SU-DHL-6 (cell line): ENCODE measurements at regions not wholly inside any gene's neighbourhood (a gene's known extent, or its start where the extent isn't known, plus 50 kb on each side); places are given as distances from the start of the nearest gene placed in this dataset.

ENCODE experiments used
- H2AFZ ChIP-seq: fragments of 200-600 bp; sonication (generic); 2 replicates; pipeline ENCODE4 v1.6.1; 2014; ENCODE audit warnings: low read depth, mild to moderate bottlenecking, moderate library complexity, mixed read lengths, antibody characterized with exemption, low read length; ENCODE audit not compliant: severe bottlenecking
- H3F3A ChIP-seq: fragments of 200-600 bp; shearing (Covaris generic); 2 replicates; pipeline ENCODE4 v1.6.0; 2016; ENCODE audit warnings: antibody characterized with exemption, mild to moderate bottlenecking; ENCODE audit not compliant: insufficient read depth
- H3K27ac ChIP-seq: fragments of 200-600 bp; sonication (generic); 2 replicates; pipeline ENCODE4 v1.5.1; 2016; ENCODE audit warnings: low read depth, mild to moderate bottlenecking, low read length, moderate library complexity, mixed read lengths
- H3K27me3 ChIP-seq: fragments of 200-600 bp; sonication (generic), shearing (Covaris generic); 2 replicates; pipeline ENCODE4 v1.6.0; 2014; ENCODE audit warnings: mild to moderate bottlenecking, low read length
- H3K36me3 ChIP-seq: fragments of 200-600 bp; sonication (generic); 2 replicates; pipeline ENCODE4 v1.6.1; 2014; ENCODE audit warnings: mild to moderate bottlenecking, low read length, mixed read lengths
- H3K4me2 ChIP-seq: fragments of 300-600, 200-600 bp; shearing (Covaris generic), sonication (generic); 2 replicates; pipeline ENCODE4 v1.6.0; 2014; ENCODE audit warnings: low read length, low read depth, mild to moderate bottlenecking; ENCODE audit not compliant: poor library complexity, severe bottlenecking
- H3K4me3 ChIP-seq: fragments of 200-600 bp; sonication (generic); 2 replicates; pipeline ENCODE4 v1.5.1; 2014; ENCODE audit warnings: antibody characterized with exemption, low read length, mild to moderate bottlenecking, mixed read lengths; ENCODE audit not compliant: insufficient read depth, poor library complexity, severe bottlenecking
- H3K79me2 ChIP-seq: fragments of 200-600 bp; sonication (generic); 2 replicates; pipeline ENCODE4 v1.6.1; 2014; ENCODE audit warnings: mild to moderate bottlenecking, low read length, moderate library complexity; ENCODE audit not compliant: insufficient read depth
- H3K9ac ChIP-seq: fragments of 200-600 bp; sonication (generic); 2 replicates; pipeline ENCODE4 v1.7.0; 2014; ENCODE audit warnings: mild to moderate bottlenecking, low read length
- H3K9me2 ChIP-seq: fragments of 200-600 bp; sonication (generic); replicated peaks from 2 replicates; pipeline ENCODE4 v1.6.1; 2014; ENCODE audit warnings: low read length; ENCODE audit not compliant: insufficient read depth
- H3K9me3 ChIP-seq: fragments of 200-600 bp; sonication (generic); 2 replicates; pipeline ENCODE4 v1.6.1; 2014; ENCODE audit warnings: low read length, mixed read lengths; ENCODE audit not compliant: insufficient read depth
- H4K20me1 ChIP-seq: fragments of 200-600 bp; sonication (generic); 2 replicates; pipeline ENCODE4 v1.6.1; 2014; ENCODE audit warnings: low read depth, mild to moderate bottlenecking, antibody characterized with exemption, low read length, moderate library complexity, mixed read lengths
- CTCF ChIP-seq: fragments of 200-600 bp; sonication (generic); IDR thresholded peaks from one replicate; pipeline ENCODE4 v1.5.1; 2017; ENCODE audit warnings: antibody characterized with exemption, mild to moderate bottlenecking, low read length, moderate library complexity; ENCODE audit not compliant: insufficient read depth, poor library complexity, severe bottlenecking
- EZH2phosphoT487 ChIP-seq: fragments of 200-600 bp; sonication (generic), shearing (Covaris generic); conservative IDR thresholded peaks from 2 replicates; pipeline ENCODE4 v1.6.1; 2018; ENCODE audit warnings: mild to moderate bottlenecking, antibody characterized with exemption, low read length, moderate library complexity, mixed read lengths

- H2AFZ ChIP-seq: no peak overlapping the region
These were observed 73.1 kb upstream of the KIRREL3 start for GRCh38 chr11:127073621-127074020.

GRCh38 chr11:127071606-127072005 lies 71.0 kb upstream of the KIRREL3 start:
- no peaks in the 10 kb centered on the region for H3K36me3 ChIP-seq
- no peaks in the 10 kb centered on the region for H3K79me2 ChIP-seq
- H4K20me1 ChIP-seq: no peaks in the 10 kb centered on the region
- H3K9me2 ChIP-seq: no peaks in the 10 kb centered on the region
- no peak for TF ChIP-seq CTCF
- no peak for TF ChIP-seq EZH2phosphoT487
- no peak overlapping the region for H3K27ac ChIP-seq
- no peaks in the 10 kb centered on the region for H3F3A ChIP-seq
- H3K9ac ChIP-seq: no peak overlapping the region
- no peak overlapping the region for H3K4me2 ChIP-seq
- H2AFZ ChIP-seq: no peak overlapping the region
- H3K9me3 ChIP-seq: no peaks in the 10 kb centered on the region
- H3K4me3 ChIP-seq: no peak overlapping the region
- no peaks in the 10 kb centered on the region for H3K27me3 ChIP-seq

More at GRCh38 chr11:127073621-127074020, 73.1 kb upstream of the KIRREL3 start:
- no peak overlapping the region for H3K27ac ChIP-seq
- no peaks in the 10 kb centered on the region for H3K9me3 ChIP-seq
- H3K9ac ChIP-seq: no peak overlapping the region
- no peaks in the 10 kb centered on the region for H3K27me3 ChIP-seq
- H3K36me3 ChIP-seq: no peaks in the 10 kb centered on the region
- H3F3A ChIP-seq: no peaks in the 10 kb centered on the region
- H3K79me2 ChIP-seq: no peaks in the 10 kb centered on the region
- no peak for TF ChIP-seq CTCF
- no peak for TF ChIP-seq EZH2phosphoT487
- no peak overlapping the region for H3K4me3 ChIP-seq
- no peak overlapping the region for H3K4me2 ChIP-seq
- no peaks in the 10 kb centered on the region for H3K9me2 ChIP-seq
- H4K20me1 ChIP-seq: no peaks in the 10 kb centered on the region

- no peak overlapping the region for H3K4me3 ChIP-seq
- H3K79me2 ChIP-seq: no peaks in the 10 kb centered on the region
- H3K9me2 ChIP-seq: no peaks in the 10 kb centered on the region
- TF ChIP-seq EZH2phosphoT487 (no peak), CTCF (no peak)
- no peak overlapping the region for H3K9ac ChIP-seq
- H3K9me3 ChIP-seq: no peaks in the 10 kb centered on the region
- H4K20me1 ChIP-seq: no peaks in the 10 kb centered on the region
- H2AFZ ChIP-seq: no peak overlapping the region
- H3K4me2 ChIP-seq: no peak overlapping the region
- H3K27ac ChIP-seq: no peak overlapping the region
- H3K27me3 ChIP-seq: no peaks in the 10 kb centered on the region
- H3F3A ChIP-seq: no peaks in the 10 kb centered on the region
- H3K36me3 ChIP-seq: no peaks in the 10 kb centered on the region
These were observed 70.2 kb upstream of the KIRREL3 start for GRCh38 chr11:127070808-127071207.
